Duodenal mucosa (tissue), 2 donors: ENCODE measurements at regions not wholly inside any gene's neighbourhood (a gene's known extent, or its start where the extent isn't known, plus 50 kb on each side); places are given as distances from the start of the nearest gene placed in this dataset.

ENCODE experiments used
- H3K27ac ChIP-seq: one replicate; pipeline ENCODE4 v1.7.0; 2013; ENCODE audit warnings: low read depth, low read length
- H3K27me3 ChIP-seq, 2 donors: one replicate each; pipeline ENCODE4 v1.7.0; 2013; ENCODE audit warnings: low read length in 2 of 2, control low read depth in 1 of 2; ENCODE audit not compliant: insufficient read depth in 2 of 2, control insufficient read depth in 1 of 2
- H3K36me3 ChIP-seq, 2 donors: one replicate each; pipeline ENCODE4 v1.7.0; 2013; ENCODE audit warnings: low read length in 2 of 2, control low read depth in 1 of 2; ENCODE audit not compliant: insufficient read depth in 2 of 2, control insufficient read depth in 1 of 2
- H3K4me1 ChIP-seq, 2 donors: one replicate each; pipeline ENCODE4 v1.7.0; 2013; ENCODE audit warnings: low read length in 2 of 2, control low read depth in 1 of 2; ENCODE audit not compliant: insufficient read depth in 2 of 2, control insufficient read depth in 1 of 2
- H3K4me3 ChIP-seq, 2 donors: one replicate each; pipeline ENCODE4 v1.7.0; 2013; ENCODE audit warnings: low read length in 2 of 2, low read depth in 1 of 2
- H3K9ac ChIP-seq, 2 donors: one replicate each; pipeline ENCODE4 v1.7.0; 2013; ENCODE audit warnings: low read length in 2 of 2, low read depth in 1 of 2
- H3K9me3 ChIP-seq, 2 donors: one replicate each; pipeline ENCODE4 v1.7.0; 2013; ENCODE audit warnings: low read length in 2 of 2, control low read depth in 1 of 2; ENCODE audit not compliant: control insufficient read depth in 1 of 2

GRCh38 chr4:97475621-97476020, 667.7 kb downstream of the STPG2 start:
- H3K9ac ChIP-seq: no peak overlapping the region
- H3K36me3 ChIP-seq: no peaks in the 10 kb centered on the region
- H3K9me3 ChIP-seq: no peaks in the 10 kb centered on the region
- H3K4me3 ChIP-seq: no peak overlapping the region
- H3K27me3 ChIP-seq: no peaks in the 10 kb centered on the region
- no peaks in the 10 kb centered on the region for H3K4me1 ChIP-seq
- no peak overlapping the region for H3K27ac ChIP-seq

GRCh38 chr4:97477974-97478373, 665.3 kb downstream of the STPG2 start:
- no peak overlapping the region for H3K27ac ChIP-seq
- H3K36me3 ChIP-seq: no peaks in the 10 kb centered on the region
- no peaks in the 10 kb centered on the region for H3K9me3 ChIP-seq
- H3K27me3 ChIP-seq: no peaks in the 10 kb centered on the region
- H3K9ac ChIP-seq: no peak overlapping the region
- H3K4me3 ChIP-seq: no peak overlapping the region
- no peaks in the 10 kb centered on the region for H3K4me1 ChIP-seq

GRCh38 chr4:97479388-97479787, 663.9 kb downstream of the STPG2 start:
- H3K9ac ChIP-seq: no peak overlapping the region
- H3K4me3 ChIP-seq: no peak overlapping the region
- H3K27ac ChIP-seq: no peak overlapping the region
- no peaks in the 10 kb centered on the region for H3K36me3 ChIP-seq
- no peaks in the 10 kb centered on the region for H3K27me3 ChIP-seq
- no peaks in the 10 kb centered on the region for H3K4me1 ChIP-seq
- no peaks in the 10 kb centered on the region for H3K9me3 ChIP-seq

GRCh38 chr4:97491856-97492255, 651.4 kb downstream of the STPG2 start:
- Histone ChIP-seq H3K9ac (no peak overlapping the region), H3K27me3 (no peaks in the 10 kb centered on the region), H3K36me3 (no peaks in the 10 kb centered on the region), H3K9me3 (no peaks in the 10 kb centered on the region), H3K27ac (no peak overlapping the region), H3K4me1 (no peaks in the 10 kb centered on the region), H3K4me3 (no peak overlapping the region)

- Histone ChIP-seq H3K4me3 (no peak overlapping the region), H3K9me3 (no peaks in the 10 kb centered on the region), H3K27me3 (no peaks in the 10 kb centered on the region)
Measured at GRCh38 chr4:97493815-97494518, 649.3 kb downstream of the STPG2 start.

GRCh38 chr4:97496298-97496873, 646.9 kb downstream of the STPG2 start:
- H3K27ac ChIP-seq: no peak overlapping the region

More at GRCh38 chr4:97493815-97494518, 649.3 kb downstream of the STPG2 start:
- Histone ChIP-seq H3K27ac (no peak overlapping the region), H3K4me1 (no peaks in the 10 kb centered on the region), H3K9ac (no peak overlapping the region), H3K36me3 (no peaks in the 10 kb centered on the region)

GRCh38 chr4:97498875-97499274, 644.4 kb downstream of the STPG2 start:
- H3K9me3 ChIP-seq: no peaks in the 10 kb centered on the region
- no peak overlapping the region for H3K27ac ChIP-seq
- no peak overlapping the region for H3K4me3 ChIP-seq
- no peak overlapping the region for H3K9ac ChIP-seq
- H3K27me3 ChIP-seq: no peaks in the 10 kb centered on the region
- no peaks in the 10 kb centered on the region for H3K36me3 ChIP-seq
- no peaks in the 10 kb centered on the region for H3K4me1 ChIP-seq

More at GRCh38 chr4:97496298-97496873, 646.9 kb downstream of the STPG2 start:
- no peak overlapping the region for H3K9ac ChIP-seq
- H3K27me3 ChIP-seq: no peaks in the 10 kb centered on the region
- no peak overlapping the region for H3K4me3 ChIP-seq
- H3K9me3 ChIP-seq: no peaks in the 10 kb centered on the region
- H3K4me1 ChIP-seq: no peaks in the 10 kb centered on the region
- H3K36me3 ChIP-seq: no peaks in the 10 kb centered on the region

GRCh38 chr4:97500423-97500822, 642.9 kb downstream of the STPG2 start:
- Histone ChIP-seq H3K27me3 (no peaks in the 10 kb centered on the region), H3K9me3 (no peaks in the 10 kb centered on the region), H3K27ac (no peak overlapping the region)

GRCh38 chr4:97504713-97505112, 638.6 kb downstream of the STPG2 start:
- H3K9me3 ChIP-seq: no peaks in the 10 kb centered on the region
- no peaks in the 10 kb centered on the region for H3K27me3 ChIP-seq
- no peak overlapping the region for H3K9ac ChIP-seq
- H3K36me3 ChIP-seq: no peaks in the 10 kb centered on the region
- no peak overlapping the region for H3K4me3 ChIP-seq
- no peaks in the 10 kb centered on the region for H3K4me1 ChIP-seq
- H3K27ac ChIP-seq: no peak overlapping the region

More at GRCh38 chr4:97500423-97500822, 642.9 kb downstream of the STPG2 start:
- Histone ChIP-seq H3K36me3 (no peaks in the 10 kb centered on the region), H3K4me3 (no peak overlapping the region), H3K9ac (no peak overlapping the region), H3K4me1 (no peaks in the 10 kb centered on the region)

GRCh38 chr4:97507587-97508245, 635.6 kb downstream of the STPG2 start:
- Histone ChIP-seq H3K4me3 (no peak overlapping the region), H3K9me3 (no peaks in the 10 kb centered on the region), H3K4me1 (no peaks in the 10 kb centered on the region), H3K27me3 (no peaks in the 10 kb centered on the region), H3K27ac (no peak overlapping the region), H3K9ac (no peak overlapping the region), H3K36me3 (no peaks in the 10 kb centered on the region)
